ENCODE measurements at regions not wholly inside any gene's neighbourhood (a gene's known extent, or its start where the extent isn't known, plus 50 kb on each side); places are given as distances from the start of the nearest gene placed in this dataset.
A peak's percentile ranks its signal among the peaks of the same experiment; 100 is the strongest.
"Not testable (repeated sequence)": the region's sequence is repeated elsewhere in the genome, so short reads cannot be mapped to it uniquely, and the experiment has no call there.

GRCh38 chr11:128045094-128045725 is 542.1 kb downstream of the ETS1 start:
- H3K4me3 ChIP-seq = no peak overlapping the region
- ATAC-seq (replicated peaks in 6 of 8) = no peak
- H3K27ac ChIP-seq = no peak overlapping the region
- in situ Hi-C loops (cut with MboI; ENCODE audit: low pct_unique_long_range_greater_than_20kb in 2 of 9, low sequenced_read_pairs in 9 of 9, unreplicated experiment in 9 of 9) = loop anchor here in 4 of 9 experiments (25.0 kb wide), 4 partner anchors 242 to 917 kb away; no protein-coding TSS in a partner anchor
- WGBS, 10 experiments = 0 to 83% (median 60%) methylated on average over 2 to 4 of the region's 4 CpGs; no CpG with 5 or more reads in 1 of the 10 experiments
- peaks cover 4 to 5% of the 10 kb centered on the region in 2 donors for H3K4me1 ChIP-seq (replicated peaks in 1 of 2)

GRCh38 chr11:128042290-128042751 is 545.0 kb downstream of the ETS1 start:
- peaks cover 4 to 5% of the 10 kb centered on the region in 2 donors for H3K4me1 ChIP-seq (replicated peaks in 1 of 2)
- WGBS, 10 experiments = 0 to 100% (median 37%) methylated on average over 1 to 3 of the region's 3 CpGs; no CpG with 5 or more reads in 2 of the 10 experiments
- ATAC-seq (replicated peaks in 6 of 8) = peak in 5 of 8 experiments; percentile 12 to 60 (median 30)
- H3K27ac ChIP-seq = no peak overlapping the region
- no peak overlapping the region for H3K4me3 ChIP-seq
- in situ Hi-C loops (cut with MboI; ENCODE audit: low pct_unique_long_range_greater_than_20kb in 2 of 9, low sequenced_read_pairs in 9 of 9, unreplicated experiment in 9 of 9) = loop anchor here in 4 of 9 experiments (25.0 kb wide), 4 partner anchors 245 to 920 kb away; no protein-coding TSS in a partner anchor

GRCh38 chr11:128040603-128041002 is 546.8 kb downstream of the ETS1 start:
- 0 to 100% (median 72%) methylated on average over 1 to 3 of the region's 3 CpGs for WGBS, 10 experiments
- ATAC-seq (replicated peaks in 6 of 8) = no peak
- in situ Hi-C loops (cut with MboI; ENCODE audit: low pct_unique_long_range_greater_than_20kb in 2 of 9, low sequenced_read_pairs in 9 of 9, unreplicated experiment in 9 of 9) = loop anchor here in 4 of 9 experiments (25.0 kb wide), 4 partner anchors 247 to 922 kb away; no protein-coding TSS in a partner anchor
- Histone ChIP-seq H3K4me3 (no peak overlapping the region), H3K27ac (no peak overlapping the region), H3K4me1 (replicated peaks in 1 of 2) (peaks cover 4 to 5% of the 10 kb centered on the region in 2 donors)

- in situ Hi-C loops (cut with MboI; ENCODE audit: low pct_unique_long_range_greater_than_20kb in 2 of 9, low sequenced_read_pairs in 9 of 9, unreplicated experiment in 9 of 9) = loop anchor here in 4 of 9 experiments (10.0 to 25.0 kb wide), 5 partner anchors 115 to 923 kb away; no protein-coding TSS in a partner anchor
- H3K27ac ChIP-seq = no peak overlapping the region
- H3K4me3 ChIP-seq = no peak overlapping the region
- WGBS, 10 experiments = 0 to 100% (median 70%) methylated on average over 1 to 7 of the region's 8 CpGs
- ATAC-seq (replicated peaks in 6 of 8) = peak in 3 of 8 experiments; percentile 49 to 100 (median 100)
- peaks cover 4 to 5% of the 10 kb centered on the region in 2 donors for H3K4me1 ChIP-seq (replicated peaks in 1 of 2)
Observed at GRCh38 chr11:128039140-128040021, 548.0 kb downstream of the ETS1 start.

- Histone ChIP-seq H3K27ac (no peak overlapping the region), H3K4me1 (replicated peaks in 1 of 2) (no peaks in the 10 kb centered on the region), H3K4me3 (no peak overlapping the region)
- in situ Hi-C loops (cut with MboI; ENCODE audit: low pct_unique_long_range_greater_than_20kb in 2 of 9, low sequenced_read_pairs in 9 of 9, unreplicated experiment in 9 of 9) = loop anchor here in 4 of 9 experiments (10.0 to 25.0 kb wide), 5 partner anchors 118 to 926 kb away; no protein-coding TSS in a partner anchor
- 50 to 88% (median 77%) methylated on average over 1 to 4 of the region's 4 CpGs; no CpG with 5 or more reads in 5 of the 10 experiments for WGBS, 10 experiments
- no peak for ATAC-seq (replicated peaks in 6 of 8)
Observed at GRCh38 chr11:128036556-128037093, 550.7 kb downstream of the ETS1 start.

GRCh38 chr11:128036006-128036405 is 551.4 kb downstream of the ETS1 start:
- 73 to 100% (median 88%) methylated on average over 1 to 5 of the region's 5 CpGs for WGBS, 10 experiments
- Histone ChIP-seq H3K4me1 (replicated peaks in 1 of 2) (no peaks in the 10 kb centered on the region), H3K4me3 (no peak overlapping the region), H3K27ac (no peak overlapping the region)
- in situ Hi-C loops (cut with MboI; ENCODE audit: low pct_unique_long_range_greater_than_20kb in 2 of 9, low sequenced_read_pairs in 9 of 9, unreplicated experiment in 9 of 9) = loop anchor here in 4 of 9 experiments (10.0 to 25.0 kb wide), 5 partner anchors 119 to 926 kb away; no protein-coding TSS in a partner anchor
- ATAC-seq (replicated peaks in 6 of 8) = no peak

- peak; percentile 43 to 94 (median 68) for ATAC-seq (replicated peaks in 6 of 8)
- not testable (repeated sequence) for H3K27ac ChIP-seq; H3K4me3 ChIP-seq; H3K4me1 ChIP-seq (replicated peaks in 1 of 2)
- WGBS, 10 experiments = 0 to 79% (median 57%) methylated on average over 1 to 14 of the region's 14 CpGs; no CpG with 5 or more reads in 2 of the 10 experiments
- in situ Hi-C loops (cut with MboI; ENCODE audit: low pct_unique_long_range_greater_than_20kb in 2 of 9, low sequenced_read_pairs in 9 of 9, unreplicated experiment in 9 of 9) = loop anchor here in 4 of 9 experiments (10.0 to 25.0 kb wide), 5 partner anchors 123 to 931 kb away; no protein-coding TSS in a partner anchor
Observed at GRCh38 chr11:128031538-128032134, 555.7 kb downstream of the ETS1 start.

GRCh38 chr11:128029219-128029722 is 558.1 kb downstream of the ETS1 start:
- 0 to 57% (median 0%) methylated on average over 1 of the region's 1 CpG; no CpG with 5 or more reads in 7 of the 10 experiments for WGBS, 10 experiments
- in situ Hi-C loops (cut with MboI; ENCODE audit: low pct_unique_long_range_greater_than_20kb in 2 of 9, low sequenced_read_pairs in 9 of 9, unreplicated experiment in 9 of 9) = loop anchor here in 4 of 9 experiments (25.0 kb wide), 4 partner anchors 258 to 933 kb away; no protein-coding TSS in a partner anchor
- no peak overlapping the region for H3K4me3 ChIP-seq
- H3K4me1 ChIP-seq (replicated peaks in 1 of 2) = no peaks in the 10 kb centered on the region
- H3K27ac ChIP-seq = no peak overlapping the region
- no peak for ATAC-seq (replicated peaks in 6 of 8)

- Histone ChIP-seq H3K4me3 (no peak overlapping the region), H3K4me1 (replicated peaks in 1 of 2) (peaks cover 0 to 3% of the 10 kb centered on the region in 2 donors), H3K27ac (no peak overlapping the region)
- peak in 7 of 8 experiments; percentile 62 to 97 (median 91) for ATAC-seq (replicated peaks in 6 of 8)
- in situ Hi-C loops (cut with MboI; ENCODE audit: low pct_unique_long_range_greater_than_20kb in 2 of 9, low sequenced_read_pairs in 9 of 9, unreplicated experiment in 9 of 9) = loop anchor here in 4 of 9 experiments (25.0 kb wide), 4 partner anchors 261 to 936 kb away; no protein-coding TSS in a partner anchor
- 0 to 69% (median 4%) methylated on average over 1 to 6 of the region's 6 CpGs; no CpG with 5 or more reads in 2 of the 10 experiments for WGBS, 10 experiments
Observed at GRCh38 chr11:128026596-128026995, 560.8 kb downstream of the ETS1 start.

GRCh38 chr11:128022761-128023160 is 564.6 kb downstream of the ETS1 start:
- peaks cover 4 to 6% of the 10 kb centered on the region in 2 donors for H3K4me1 ChIP-seq (replicated peaks in 1 of 2)
- ATAC-seq (replicated peaks in 6 of 8) = no peak
- H3K27ac ChIP-seq = no peak overlapping the region
- in situ Hi-C loops (cut with MboI; ENCODE audit: low pct_unique_long_range_greater_than_20kb in 2 of 9, low sequenced_read_pairs in 9 of 9, unreplicated experiment in 9 of 9) = loop anchor here in 2 of 9 experiments (25.0 kb wide), 2 partner anchors 185 to 1010 kb away; partner anchors contain the start of gene KIRREL3 (in 1 of the 2)
- no peak overlapping the region for H3K4me3 ChIP-seq

GRCh38 chr11:128022007-128022368 is 565.4 kb downstream of the ETS1 start:
- peaks cover 4 to 6% of the 10 kb centered on the region in 2 donors for H3K4me1 ChIP-seq (replicated peaks in 1 of 2)
- in situ Hi-C loops (cut with MboI; ENCODE audit: low pct_unique_long_range_greater_than_20kb in 2 of 9, low sequenced_read_pairs in 9 of 9, unreplicated experiment in 9 of 9) = loop anchor here in 2 of 9 experiments (25.0 kb wide), 2 partner anchors 185 to 1010 kb away; partner anchors contain the start of gene KIRREL3 (in 1 of the 2)
- peak in 3 of 8 experiments; percentile 20 to 47 (median 32) for ATAC-seq (replicated peaks in 6 of 8)
- no peak overlapping the region for H3K4me3 ChIP-seq
- no peak overlapping the region for H3K27ac ChIP-seq
- 0 to 81% (median 56%) methylated on average over 1 to 3 of the region's 3 CpGs; no CpG with 5 or more reads in 2 of the 10 experiments for WGBS, 10 experiments
